Chondrocyte (in vitro differentiated cells): ENCODE measurements at regions not wholly inside any gene's neighbourhood (a gene's known extent, or its start where the extent isn't known, plus 50 kb on each side); places are given as distances from the start of the nearest gene placed in this dataset.

Experiments used
- DNase-seq: peaks from one replicate; pipeline ENCODE4 v3.0.0; 2021; ENCODE audit warnings: mixed read lengths, low spot score
- H3K27ac Mint-ChIP-seq: one replicate; pipeline ENCODE4 v1.8.0; 2021; ENCODE audit warnings: mild to moderate bottlenecking, moderate library complexity, mixed read lengths; ENCODE audit not compliant: unreplicated experiment
- H3K27me3 Mint-ChIP-seq: 2 replicates; pipeline ENCODE4 v1.8.0; 2021; ENCODE audit warnings: low read depth, mixed read lengths
- H3K36me3 Mint-ChIP-seq: 2 replicates; pipeline ENCODE4 v1.8.0; 2021; ENCODE audit warnings: low read depth, mixed read lengths
- H3K4me1 Mint-ChIP-seq: 2 replicates; pipeline ENCODE4 v1.8.0; 2021; ENCODE audit warnings: low read depth, mild to moderate bottlenecking, mixed read lengths
- H3K4me3 Mint-ChIP-seq: one replicate; pipeline ENCODE4 v1.8.0; 2021; ENCODE audit warnings: mild to moderate bottlenecking, moderate library complexity, mixed read lengths; ENCODE audit not compliant: unreplicated experiment
- H3K9me3 Mint-ChIP-seq: 2 replicates; pipeline ENCODE4 v1.8.0; 2021; ENCODE audit warnings: low read depth, mixed read lengths
- TF ChIP-seq, protein P1 (sequence below): fragments of 200-600 bp; sonication (generic); IDR thresholded peaks from 2 replicates; pipeline ENCODE4 v1.5.0; 2021; ENCODE audit warnings: antibody characterized with exemption, mild to moderate bottlenecking, moderate library complexity

DNA sequence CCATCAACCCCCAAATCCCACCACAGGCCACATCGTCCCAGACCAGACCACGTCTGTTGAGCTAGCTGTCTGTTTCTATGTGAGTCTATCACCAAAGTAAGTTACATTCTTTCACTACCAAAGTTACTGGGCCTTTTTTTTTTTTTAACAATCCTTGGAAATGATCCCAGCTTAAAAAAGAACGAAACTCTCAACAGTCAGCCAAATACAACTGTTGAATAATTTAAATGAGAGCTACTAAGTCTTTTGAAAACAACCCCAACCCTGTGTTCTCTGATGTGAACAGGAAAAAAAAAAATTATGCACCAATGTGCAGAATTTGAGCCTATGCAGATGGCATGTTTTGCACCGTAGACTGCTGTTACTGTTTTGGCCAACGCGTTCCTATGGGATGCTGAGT is 134.0 kb upstream of the ETS2 start:
- TF ChIP-seq, protein P1, sequence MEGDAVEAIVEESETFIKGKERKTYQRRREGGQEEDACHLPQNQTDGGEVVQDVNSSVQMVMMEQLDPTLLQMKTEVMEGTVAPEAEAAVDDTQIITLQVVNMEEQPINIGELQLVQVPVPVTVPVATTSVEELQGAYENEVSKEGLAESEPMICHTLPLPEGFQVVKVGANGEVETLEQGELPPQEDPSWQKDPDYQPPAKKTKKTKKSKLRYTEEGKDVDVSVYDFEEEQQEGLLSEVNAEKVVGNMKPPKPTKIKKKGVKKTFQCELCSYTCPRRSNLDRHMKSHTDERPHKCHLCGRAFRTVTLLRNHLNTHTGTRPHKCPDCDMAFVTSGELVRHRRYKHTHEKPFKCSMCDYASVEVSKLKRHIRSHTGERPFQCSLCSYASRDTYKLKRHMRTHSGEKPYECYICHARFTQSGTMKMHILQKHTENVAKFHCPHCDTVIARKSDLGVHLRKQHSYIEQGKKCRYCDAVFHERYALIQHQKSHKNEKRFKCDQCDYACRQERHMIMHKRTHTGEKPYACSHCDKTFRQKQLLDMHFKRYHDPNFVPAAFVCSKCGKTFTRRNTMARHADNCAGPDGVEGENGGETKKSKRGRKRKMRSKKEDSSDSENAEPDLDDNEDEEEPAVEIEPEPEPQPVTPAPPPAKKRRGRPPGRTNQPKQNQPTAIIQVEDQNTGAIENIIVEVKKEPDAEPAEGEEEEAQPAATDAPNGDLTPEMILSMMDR: no peak
- Mint-ChIP-seq H3K4me1 (peaks cover 48% of the 10 kb centered on the region), H3K36me3 (no peaks in the 10 kb centered on the region), H3K9me3 (no peaks in the 10 kb centered on the region), H3K4me3 (no peak overlapping the region), H3K27me3 (peaks cover 3% of the 10 kb centered on the region), H3K27ac (peak overlapping the region; percentile 93)
- no peak for DNase-seq

DNA sequence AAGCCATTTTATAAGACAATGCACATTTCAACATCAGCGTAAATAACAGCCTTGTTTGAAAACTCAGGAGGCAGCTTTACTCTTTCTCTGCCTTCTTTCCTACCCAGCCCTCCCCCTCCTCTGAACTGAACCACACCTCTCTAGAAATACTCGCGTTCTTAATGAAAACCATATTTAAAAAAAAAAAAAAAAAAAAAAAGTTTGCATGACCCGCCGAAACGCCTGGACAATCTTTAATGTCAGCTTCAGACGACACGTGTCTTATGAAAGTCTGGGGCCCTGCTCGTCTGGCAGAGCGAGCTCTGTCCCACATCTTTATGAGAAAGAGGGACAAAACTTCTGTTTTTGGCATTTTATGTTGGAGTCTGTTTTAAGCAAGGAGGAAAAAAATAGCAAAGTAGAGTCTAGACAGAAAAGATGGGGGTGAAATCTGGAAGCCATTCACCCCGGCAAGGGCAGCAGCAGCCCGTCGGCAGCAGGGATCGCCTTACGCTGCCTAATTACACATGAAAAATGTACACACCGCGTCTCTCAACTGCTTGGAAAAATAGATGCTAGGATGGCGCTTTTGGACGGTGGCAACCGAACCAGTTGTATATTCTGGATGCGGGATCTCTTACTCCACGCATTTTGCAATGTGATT is 130.4 kb upstream of the ETS2 start:
- peak overlapping the region; percentile 60 for H3K27ac Mint-ChIP-seq
- TF ChIP-seq, protein P1: no peak
- DNase-seq: no peak
- H3K9me3 Mint-ChIP-seq: no peaks in the 10 kb centered on the region
- H3K36me3 Mint-ChIP-seq: no peaks in the 10 kb centered on the region
- peaks cover 64% of the 10 kb centered on the region for H3K4me1 Mint-ChIP-seq
- peak overlapping the region; percentile 57 for H3K4me3 Mint-ChIP-seq
- peaks cover 3% of the 10 kb centered on the region for H3K27me3 Mint-ChIP-seq

DNA sequence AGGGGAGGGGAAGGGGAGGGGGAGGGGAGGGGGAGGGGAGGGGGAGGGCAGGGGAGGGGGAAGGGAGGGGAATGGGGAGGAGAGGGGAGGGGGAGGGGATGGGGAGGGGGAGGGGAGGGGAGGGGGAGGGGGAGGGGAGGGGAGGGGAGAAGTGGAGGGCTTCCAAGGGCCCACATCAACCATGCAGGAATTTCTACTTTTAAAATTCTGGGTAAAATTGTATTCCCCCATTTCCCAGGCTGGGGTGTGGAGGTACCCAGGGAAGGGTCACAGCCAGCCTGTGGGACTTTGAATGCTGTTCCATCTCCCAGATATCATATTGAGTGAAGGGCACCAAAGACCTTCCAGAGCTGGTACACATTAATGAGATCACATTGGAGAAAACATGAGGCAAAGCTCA is 126.9 kb upstream of the ETS2 start:
- TF ChIP-seq, protein P1: no peak
- no peak for DNase-seq
- peaks cover 12% of the 10 kb centered on the region for H3K27me3 Mint-ChIP-seq
- peaks cover under 1% of the 10 kb centered on the region for H3K36me3 Mint-ChIP-seq
- no peaks in the 10 kb centered on the region for H3K9me3 Mint-ChIP-seq
- H3K27ac Mint-ChIP-seq: no peak overlapping the region
- H3K4me3 Mint-ChIP-seq: no peak overlapping the region
- peaks cover 39% of the 10 kb centered on the region for H3K4me1 Mint-ChIP-seq

DNA sequence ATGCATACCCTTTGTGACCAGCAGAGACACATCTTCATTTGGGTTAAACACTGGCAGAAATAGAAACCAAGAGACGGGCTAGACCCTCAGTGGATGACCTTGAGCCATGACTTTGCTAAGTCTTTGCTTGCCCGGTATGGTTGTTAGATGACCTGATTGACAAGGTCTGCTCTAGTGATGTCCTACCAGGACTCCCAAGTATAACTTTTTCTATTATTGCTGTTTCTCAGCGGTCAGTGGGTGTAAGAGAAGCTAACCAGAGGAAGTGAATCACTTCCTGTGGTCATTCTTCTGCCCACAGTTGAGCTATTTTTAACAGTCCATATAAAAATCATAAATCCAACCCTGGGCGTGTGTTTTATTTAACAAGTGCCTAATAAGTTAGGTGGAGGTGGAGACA is 126.2 kb upstream of the ETS2 start:
- TF ChIP-seq, protein P1: no peak
- no peak for DNase-seq
- H3K4me1 Mint-ChIP-seq: peaks cover 39% of the 10 kb centered on the region
- no peak overlapping the region for H3K4me3 Mint-ChIP-seq
- H3K27me3 Mint-ChIP-seq: peaks cover 13% of the 10 kb centered on the region
- H3K9me3 Mint-ChIP-seq: no peaks in the 10 kb centered on the region
- peak overlapping the region; percentile 0 for H3K27ac Mint-ChIP-seq
- peaks cover 1% of the 10 kb centered on the region for H3K36me3 Mint-ChIP-seq

DNA sequence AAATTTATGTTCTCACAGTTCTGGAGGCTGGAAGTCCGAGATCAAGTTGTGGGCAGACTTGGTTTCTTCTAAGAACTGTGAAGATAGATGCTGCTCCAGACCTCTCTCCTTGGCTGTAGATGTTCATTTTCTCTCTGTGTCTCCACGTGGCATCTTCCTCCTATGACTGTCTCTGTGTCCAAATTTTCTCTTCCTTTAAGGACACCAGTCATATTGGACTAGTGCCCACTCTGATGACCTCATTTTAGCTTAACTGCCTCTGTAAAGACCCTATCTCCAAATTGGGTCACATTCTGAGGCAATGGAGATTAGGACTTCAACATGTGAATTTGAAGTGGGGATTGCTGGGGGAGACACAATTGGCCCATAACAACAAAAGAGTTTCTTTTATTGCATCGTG is 125.3 kb upstream of the ETS2 start:
- Mint-ChIP-seq H3K4me3 (no peak overlapping the region), H3K4me1 (peaks cover 33% of the 10 kb centered on the region), H3K27me3 (peaks cover 14% of the 10 kb centered on the region), H3K36me3 (peaks cover 2% of the 10 kb centered on the region), H3K9me3 (no peaks in the 10 kb centered on the region), H3K27ac (peak overlapping the region; percentile 0)
- DNase-seq: no peak
- TF ChIP-seq, protein P1: no peak
